Right lobe of liver (tissue), 6 donors: ENCODE measurements at regions not wholly inside any gene's neighbourhood (a gene's known extent, or its start where the extent isn't known, plus 50 kb on each side); places are given as distances from the start of the nearest gene placed in this dataset.

Source experiments
- ATAC-seq, 4 donors: fragments of 200-7000 bp; cut with Tn5 transposase; one replicate each; pipeline ENCODE4 v1.9.1; 2020; ENCODE audit warnings: mild to moderate bottlenecking in 4 of 4, moderate library complexity in 4 of 4
- DNase-seq, 3 donors: peaks; one replicate each; pipeline ENCODE4 v3.0.0-alpha.2; 2020
- H3K27ac ChIP-seq, 3 donors: fragments of 200-600 bp; one replicate each; pipeline ENCODE4 v1.8.0; 2022
- H3K27me3 ChIP-seq, 2 donors: fragments of 200-600 bp; one replicate each; pipeline ENCODE4 v1.8.0; 2022
- H3K36me3 ChIP-seq, 4 donors: fragments of 200-600 bp; sonication (generic) in 1 of 4; one replicate each; pipeline versions ENCODE4 v1.5.1 to v1.8.0; 2017 to 2022; ENCODE audit warnings: control low read depth in 1 of 4
- H3K4me1 ChIP-seq, 4 donors: fragments of 200-600 bp; sonication (generic) in 1 of 4; one replicate each; pipeline versions ENCODE4 v1.5.1 to v1.8.0; 2017 to 2022; ENCODE audit warnings: control low read depth in 1 of 4
- H3K4me3 ChIP-seq, 3 donors: fragments of 200-600 bp; one replicate each; pipeline ENCODE4 v1.8.0; 2022
- H3K9me3 ChIP-seq, 4 donors: fragments of 200-600 bp; sonication (generic) in 1 of 4; one replicate each; pipeline versions ENCODE4 v1.5.1 to v1.8.0; 2017 to 2022; ENCODE audit warnings: control low read depth in 1 of 4
- CTCF ChIP-seq, 4 donors: fragments of 200-600 bp in 3 of 4; fragments of 450-650 bp in 1 of 4; IDR thresholded peaks; one replicate each; pipeline versions ENCODE4 v1.5.1 to v1.8.0; 2016 to 2022; ENCODE audit warnings: antibody characterized with exemption in 4 of 4, mild to moderate bottlenecking in 2 of 4
- POLR2A ChIP-seq: fragments of 450-650 bp; IDR thresholded peaks from one replicate; pipeline ENCODE4 v1.6.1; 2017; ENCODE audit warnings: antibody characterized with exemption, mild to moderate bottlenecking
- whole genome bisulfite sequencing: methylation state at CpG from one replicate; pipeline ENCODE4 v1.1.6; 2018; ENCODE audit warnings: low coverage, low lambda C conversion rate; ENCODE audit not compliant: insufficient coverage; ENCODE audit errors: missing lambda C conversion rate; 5-methylcytosine and 5-hydroxymethylcytosine counted together
- intact Hi-C, 2 donors: fragments of 100-400 bp; cut with DNase I; formaldehyde crosslinking; loops; one replicate each; pipeline versions ENCODE4 v1.11.2 to v1.14.1; 2022
- donor health status: DM: no; HTN: yes; CAD: no.
- donor health status: DM: no; HTN: no; CAD: no.
- donor health status: DM: no; HTN: no; CAD: no.
- donor health status: DM: no; HTN: yes; CAD: no.
- donor health status: DM: no; HTN: yes; CAD: no.

- Histone ChIP-seq H3K36me3 (no peaks in the 10 kb centered on the region), H3K4me1 (no peaks in the 10 kb centered on the region), H3K9me3 (no peaks in the 10 kb centered on the region), H3K4me3 (no peak overlapping the region), H3K27me3 (no peaks in the 10 kb centered on the region), H3K27ac (no peak overlapping the region)
- intact Hi-C loops, result no loop called here
- ATAC-seq (no peak), DNase-seq (no peak)
- WGBS, result 70% methylated on average over 3 of the region's 3 CpGs
- no peak for TF ChIP-seq POLR2A
- TF ChIP-seq CTCF (IDR thresholded peaks at IDR 0.05), result no peak
Observed at GRCh38 chr3:144463911-144464310, 492.3 kb downstream of the DIPK2A start.

GRCh38 chr3:144466114-144466513 lies 494.5 kb downstream of the DIPK2A start:
- no peak overlapping the region for H3K27ac ChIP-seq
- WGBS, result 43% methylated on average over 1 of the region's 1 CpG
- no peaks in the 10 kb centered on the region for H3K9me3 ChIP-seq
- no peak overlapping the region for H3K4me3 ChIP-seq
- no peak for TF ChIP-seq CTCF (IDR thresholded peaks at IDR 0.05)
- no peak for TF ChIP-seq POLR2A
- DNase-seq (no peak), ATAC-seq (no peak)
- no peaks in the 10 kb centered on the region for H3K36me3 ChIP-seq
- intact Hi-C loops, result no loop called here
- no peaks in the 10 kb centered on the region for H3K4me1 ChIP-seq
- H3K27me3 ChIP-seq, result no peaks in the 10 kb centered on the region

GRCh38 chr3:144466540-144466939 lies 494.9 kb downstream of the DIPK2A start:
- Histone ChIP-seq H3K4me3 (no peak overlapping the region), H3K27ac (no peak overlapping the region), H3K27me3 (no peaks in the 10 kb centered on the region), H3K9me3 (no peaks in the 10 kb centered on the region), H3K36me3 (no peaks in the 10 kb centered on the region), H3K4me1 (no peaks in the 10 kb centered on the region)
- WGBS, result 84% methylated on average over 2 of the region's 2 CpGs
- TF ChIP-seq POLR2A (no peak), CTCF (IDR thresholded peaks at IDR 0.05) (no peak)
- no peak for DNase-seq
- intact Hi-C loops, result no loop called here
- ATAC-seq, result no peak

GRCh38 chr3:144470666-144471065 lies 499.0 kb downstream of the DIPK2A start:
- 86% methylated on average over 2 of the region's 2 CpGs for WGBS
- Histone ChIP-seq H3K4me1 (no peaks in the 10 kb centered on the region), H3K36me3 (no peaks in the 10 kb centered on the region), H3K9me3 (no peaks in the 10 kb centered on the region), H3K4me3 (no peak overlapping the region), H3K27me3 (no peaks in the 10 kb centered on the region), H3K27ac (no peak overlapping the region)
- intact Hi-C loops, result no loop called here
- DNase-seq (no peak), ATAC-seq (no peak)
- TF ChIP-seq POLR2A, result no peak
- TF ChIP-seq CTCF (IDR thresholded peaks at IDR 0.05), result no peak

- Histone ChIP-seq H3K27me3 (no peaks in the 10 kb centered on the region), H3K4me3 (no peak overlapping the region), H3K27ac (no peak overlapping the region), H3K36me3 (no peaks in the 10 kb centered on the region), H3K9me3 (no peaks in the 10 kb centered on the region), H3K4me1 (no peaks in the 10 kb centered on the region)
- ATAC-seq (no peak), DNase-seq (no peak)
- intact Hi-C loops, result no loop called here
- TF ChIP-seq CTCF (IDR thresholded peaks at IDR 0.05), result no peak
- no peak for TF ChIP-seq POLR2A
- 55% methylated on average over 1 of the region's 1 CpG for WGBS
Observed at GRCh38 chr3:144477593-144477992, 506.0 kb downstream of the DIPK2A start.
